ENCODE measurements at regions not wholly inside any gene's neighbourhood (a gene's known extent, or its start where the extent isn't known, plus 50 kb on each side); places are given as distances from the start of the nearest gene placed in this dataset.

- CTCF ChIA-PET (ENCODE audit: partially characterized antibody) = interaction anchor here (1.0 to 2.1 kb wide), 2 partner anchors 10 to 12 kb away, joined by 3 to 5 read pairs; no protein-coding TSS in a partner anchor
- no peak overlapping the region for H2BK120ac ChIP-seq (replicated peaks; ENCODE audit: low read depth, low read length)
- H3K14ac ChIP-seq (ENCODE audit: insufficient read length) = no peak overlapping the region
- H3K23me2 ChIP-seq (ENCODE audit: low read depth, low read length) = no peaks in the 10 kb centered on the region
- peaks cover 11 to 16% of the 10 kb centered on the region in 2 experiments; a peak in 3 of 4 replicates for H3K9me3 ChIP-seq (ENCODE audit: insufficient read depth in 2 of 2, low read depth in 1 of 2, low read length in 1 of 2)
- 91% methylated on average over 2 of the region's 2 CpGs; no CpG with 5 or more reads in 1 of the 2 experiments for WGBS, 2 experiments (ENCODE audit: extremely low coverage in 1 of 2, insufficient coverage in 1 of 2, insufficient read length in 1 of 2, insufficient replicate concordance in 2 of 2, low coverage in 1 of 2, low lambda C conversion rate in 2 of 2, missing lambda C conversion rate in 1 of 2)
- no peak overlapping the region for H3K4ac ChIP-seq (replicated peaks; ENCODE audit: insufficient read length, low read depth, low read length)
- no peak overlapping the region for H4K91ac ChIP-seq (replicated peaks; ENCODE audit: insufficient read length, low read length)
- H3K23ac ChIP-seq (ENCODE audit: insufficient read length) = no peak overlapping the region
- H2AK5ac ChIP-seq (ENCODE audit: low read depth, low read length) = no peak overlapping the region
- H3K79me2 ChIP-seq (ENCODE audit: control insufficient read depth in 1 of 2, insufficient read depth in 2 of 2, low read length in 2 of 2) = no peaks in the 10 kb centered on the region
- no peak overlapping the region for H3K4me2 ChIP-seq (ENCODE audit: insufficient read depth in 1 of 2, low read depth in 2 of 2, low read length in 2 of 2)
- H3K4me3 ChIP-seq (ENCODE audit: extremely low read depth in 1 of 4, insufficient read depth in 2 of 4, low read depth in 3 of 4, low read length in 4 of 4) = no peak overlapping the region
- POLR2A ChIA-PET (ENCODE audit: partially characterized antibody) = no interaction called here
- no peak overlapping the region for H3K27ac ChIP-seq (ENCODE audit: low read depth, low read length)
- no peak overlapping the region for H2BK5ac ChIP-seq (ENCODE audit: low read depth, low read length)
- H3K79me1 ChIP-seq (ENCODE audit: low read depth, low read length) = no peaks in the 10 kb centered on the region
- FAIRE-seq (no peak), DNase-seq (ENCODE audit: low read depth in 1 of 2, low spot score in 2 of 2) (no peak)
- H2BK12ac ChIP-seq (ENCODE audit: low read depth, low read length) = no peak overlapping the region
- no peak overlapping the region for H4K5ac ChIP-seq (ENCODE audit: insufficient read length, low read depth, low read length)
- H4K20me1 ChIP-seq (replicated peaks in 1 of 2; ENCODE audit: control insufficient read depth in 1 of 2, insufficient read depth in 2 of 2, low read length in 2 of 2) = no peaks in the 10 kb centered on the region
- no peak overlapping the region for H3K9ac ChIP-seq (replicated peaks in 1 of 4; ENCODE audit: extremely low read depth in 1 of 4, low read depth in 3 of 4, low read length in 3 of 4)
- no peak overlapping the region for H3K56ac ChIP-seq (replicated peaks; ENCODE audit: insufficient read length, low read depth, low read length)
- H2BK15ac ChIP-seq (ENCODE audit: low read length) = no peak overlapping the region
- H3K4me1 ChIP-seq (replicated peaks in 1 of 4; ENCODE audit: control insufficient read depth in 3 of 4, insufficient read depth in 4 of 4, low read length in 3 of 4) = no peaks in the 10 kb centered on the region
- H2BK20ac ChIP-seq (ENCODE audit: low read length) = no peak overlapping the region
- H3K27me3 ChIP-seq (replicated peaks in 1 of 4; ENCODE audit: control insufficient read depth in 3 of 4, extremely low read depth in 1 of 4, insufficient read depth in 3 of 4, low read length in 3 of 4) = no peaks in the 10 kb centered on the region
- H2AFZ ChIP-seq (ENCODE audit: low read length) = no peak overlapping the region
- H4K8ac ChIP-seq (ENCODE audit: extremely low read depth, insufficient read depth, low read length) = no peak overlapping the region
- no peaks in the 10 kb centered on the region for H3K36me3 ChIP-seq (ENCODE audit: control insufficient read depth in 2 of 4, insufficient read depth in 4 of 4, low read length in 3 of 4)
- H3K18ac ChIP-seq (ENCODE audit: extremely low read depth, low read length) = no peak overlapping the region
- TF ChIP-seq CTBP2 (IDR thresholded peaks at IDR 0.05; ENCODE audit: borderline replicate concordance, insufficient read depth, insufficient read length, low read length) (no peak), TBP (IDR thresholded peaks at IDR 0.05; ENCODE audit: low read depth, low read length) (no peak), GABPA (IDR thresholded peaks at IDR 0.05; ENCODE audit: borderline replicate concordance, insufficient read depth, low read length) (no peak), TEAD4 (IDR thresholded peaks at IDR 0.05; ENCODE audit: low read depth, low read length) (no peak), MAFK (IDR thresholded peaks at IDR 0.05; ENCODE audit: low read depth, low read length) (no peak), BCL11A (IDR thresholded peaks at IDR 0.05; ENCODE audit: low read depth in 2 of 2, low read length in 2 of 2) (no peak), FOSL1 (IDR thresholded peaks at IDR 0.05; ENCODE audit: insufficient read depth, low read depth, low read length) (no peak), KDM1A (IDR thresholded peaks at IDR 0.05; ENCODE audit: borderline replicate concordance, low read length) (no peak), SIX5 (IDR thresholded peaks at IDR 0.05; ENCODE audit: low read depth, low read length) (no peak), MAX (IDR thresholded peaks at IDR 0.05) (no peak), ATF3 (IDR thresholded peaks at IDR 0.05; ENCODE audit: insufficient read depth, low read depth, low read length) (no peak), HDAC6 (IDR thresholded peaks at IDR 0.05; ENCODE audit: low read depth, low read length) (no peak), CBX8 (IDR thresholded peaks at IDR 0.05; ENCODE audit: borderline replicate concordance, low read depth, low read length) (no peak), SUZ12 (IDR thresholded peaks at IDR 0.05; ENCODE audit: low read length) (no peak), KDM5A (IDR thresholded peaks at IDR 0.05; ENCODE audit: low read length) (no peak)
These were observed 808.1 kb downstream of the XPNPEP1 start for GRCh38 chr10:109115179-109115578.
